ENCODE measurements at regions not wholly inside any gene's neighbourhood (a gene's known extent, or its start where the extent isn't known, plus 50 kb on each side); places are given as distances from the start of the nearest gene placed in this dataset.

DNA sequence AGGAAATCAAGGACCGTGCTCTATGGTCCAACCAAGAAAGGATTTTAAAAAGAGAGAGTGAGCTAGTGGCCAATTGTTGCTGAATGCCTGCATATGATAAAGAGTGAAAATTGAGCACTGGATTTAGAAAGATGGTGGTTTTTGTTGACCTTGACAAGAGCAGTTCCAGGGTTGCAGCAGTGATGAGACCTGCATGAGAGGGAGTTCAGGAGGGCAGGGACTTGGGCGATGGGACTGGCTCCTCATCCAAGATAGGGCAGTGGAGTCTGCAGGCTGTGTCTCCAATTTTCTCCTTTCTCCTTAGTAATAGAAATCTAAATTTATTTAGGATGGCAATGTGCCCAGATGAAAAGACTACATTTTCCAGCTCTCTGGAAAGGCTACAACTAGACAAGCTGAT lies 94.0 kb upstream of the B3GAT1 start:
- intact Hi-C loops (cut with micrococcal nuclease), result no loop called here
- CTCF ChIA-PET, result no interaction called here
- Histone ChIP-seq H3K9me3 (ENCODE audit: control extremely low read depth in 1 of 3, control insufficient read depth in 2 of 3, insufficient read depth in 1 of 3, low read length in 2 of 3) (no peaks in the 10 kb centered on the region), H3K36me3 (replicated peaks in 1 of 2; ENCODE audit: control extremely low read depth in 1 of 2, control insufficient read depth in 1 of 2, extremely low read depth in 1 of 2, insufficient read depth in 2 of 2, low read length in 1 of 2) (no peaks in the 10 kb centered on the region), H3K79me2 (ENCODE audit: control insufficient read depth, insufficient read depth, low read length) (no peaks in the 10 kb centered on the region), H3K27ac (ENCODE audit: low read length in 2 of 2) (no peak overlapping the region), H4K20me1 (ENCODE audit: control insufficient read depth, insufficient read depth, low read length, poor library complexity, severe bottlenecking) (no peaks in the 10 kb centered on the region), H3K9ac (ENCODE audit: low read length) (no peak overlapping the region), H3K27me3 (replicated peaks in 1 of 4; ENCODE audit: control extremely low read depth in 1 of 4, control insufficient read depth in 3 of 4, insufficient read depth in 4 of 4, low read length in 3 of 4) (no peaks in the 10 kb centered on the region), H3K4me3 (ENCODE audit: control extremely low read depth in 1 of 5, extremely low read depth in 1 of 5, insufficient read depth in 1 of 5, low read depth in 2 of 5, low read length in 4 of 5) (no peak overlapping the region), H3K4me1 (ENCODE audit: control insufficient read depth in 2 of 2, insufficient read depth in 2 of 2, low read length in 2 of 2) (no peaks in the 10 kb centered on the region), H3K4me2 (replicated peaks; ENCODE audit: low read depth, low read length, poor library complexity, severe bottlenecking) (no peak overlapping the region), H2AFZ (ENCODE audit: insufficient read depth, low read depth, low read length, poor library complexity, severe bottlenecking) (no peak overlapping the region)
- POLR2A ChIA-PET, result no interaction called here
- no peak for TF ChIP-seq EZH2 (IDR thresholded peaks at IDR 0.05; ENCODE audit: borderline replicate concordance, insufficient read depth, low read depth, low read length, poor library complexity, severe bottlenecking)
- TF ChIP-seq, protein P1, sequence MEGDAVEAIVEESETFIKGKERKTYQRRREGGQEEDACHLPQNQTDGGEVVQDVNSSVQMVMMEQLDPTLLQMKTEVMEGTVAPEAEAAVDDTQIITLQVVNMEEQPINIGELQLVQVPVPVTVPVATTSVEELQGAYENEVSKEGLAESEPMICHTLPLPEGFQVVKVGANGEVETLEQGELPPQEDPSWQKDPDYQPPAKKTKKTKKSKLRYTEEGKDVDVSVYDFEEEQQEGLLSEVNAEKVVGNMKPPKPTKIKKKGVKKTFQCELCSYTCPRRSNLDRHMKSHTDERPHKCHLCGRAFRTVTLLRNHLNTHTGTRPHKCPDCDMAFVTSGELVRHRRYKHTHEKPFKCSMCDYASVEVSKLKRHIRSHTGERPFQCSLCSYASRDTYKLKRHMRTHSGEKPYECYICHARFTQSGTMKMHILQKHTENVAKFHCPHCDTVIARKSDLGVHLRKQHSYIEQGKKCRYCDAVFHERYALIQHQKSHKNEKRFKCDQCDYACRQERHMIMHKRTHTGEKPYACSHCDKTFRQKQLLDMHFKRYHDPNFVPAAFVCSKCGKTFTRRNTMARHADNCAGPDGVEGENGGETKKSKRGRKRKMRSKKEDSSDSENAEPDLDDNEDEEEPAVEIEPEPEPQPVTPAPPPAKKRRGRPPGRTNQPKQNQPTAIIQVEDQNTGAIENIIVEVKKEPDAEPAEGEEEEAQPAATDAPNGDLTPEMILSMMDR (IDR thresholded peaks at IDR 0.05), result no peak
- H3K4me1 Mint-ChIP-seq, result no peaks in the 10 kb centered on the region
- ATAC-seq (ENCODE audit: low read depth), result no peak
- H3K4me3 Mint-ChIP-seq, result no peak overlapping the region
- no peaks in the 10 kb centered on the region for H3K9me3 Mint-ChIP-seq (ENCODE audit: insufficient read depth)
- DNase-seq, result no peak
- no peak overlapping the region for H3K27ac Mint-ChIP-seq
- peaks cover 8% of the 10 kb centered on the region for H3K27me3 Mint-ChIP-seq
- WGBS (ENCODE audit: insufficient coverage), result 92% methylated on average over 1 of the region's 2 CpGs

DNA sequence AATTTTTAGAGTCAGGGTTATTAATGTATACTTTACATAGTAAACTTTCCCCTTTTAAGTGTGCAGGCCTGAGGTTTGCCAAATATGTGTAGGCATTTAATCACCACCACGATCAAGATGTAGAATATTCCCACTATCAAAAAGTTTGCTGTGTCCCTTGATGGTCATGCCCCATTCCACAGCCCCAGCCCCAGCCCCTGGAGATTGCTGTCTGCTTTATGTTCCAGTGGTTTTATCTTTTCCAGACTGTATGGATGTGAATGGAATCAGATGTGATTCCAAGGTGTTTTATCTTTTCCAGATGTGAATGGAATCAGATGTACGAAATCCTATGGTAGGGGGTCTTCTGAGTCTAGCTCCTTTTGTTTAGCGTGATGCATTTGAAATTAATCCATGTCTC lies 93.1 kb upstream of the B3GAT1 start:
- Histone ChIP-seq H3K27me3 (replicated peaks in 1 of 4; ENCODE audit: control extremely low read depth in 1 of 4, control insufficient read depth in 3 of 4, insufficient read depth in 4 of 4, low read length in 3 of 4) (no peaks in the 10 kb centered on the region), H3K9me3 (ENCODE audit: control extremely low read depth in 1 of 3, control insufficient read depth in 2 of 3, insufficient read depth in 1 of 3, low read length in 2 of 3) (no peaks in the 10 kb centered on the region), H3K9ac (ENCODE audit: low read length) (no peak overlapping the region), H3K79me2 (ENCODE audit: control insufficient read depth, insufficient read depth, low read length) (no peaks in the 10 kb centered on the region), H3K4me3 (ENCODE audit: control extremely low read depth in 1 of 5, extremely low read depth in 1 of 5, insufficient read depth in 1 of 5, low read depth in 2 of 5, low read length in 4 of 5) (no peak overlapping the region), H3K27ac (ENCODE audit: low read length in 2 of 2) (no peak overlapping the region), H2AFZ (ENCODE audit: insufficient read depth, low read depth, low read length, poor library complexity, severe bottlenecking) (no peak overlapping the region), H4K20me1 (ENCODE audit: control insufficient read depth, insufficient read depth, low read length, poor library complexity, severe bottlenecking) (no peaks in the 10 kb centered on the region), H3K4me1 (ENCODE audit: control insufficient read depth in 2 of 2, insufficient read depth in 2 of 2, low read length in 2 of 2) (no peaks in the 10 kb centered on the region), H3K4me2 (replicated peaks; ENCODE audit: low read depth, low read length, poor library complexity, severe bottlenecking) (no peak overlapping the region), H3K36me3 (replicated peaks in 1 of 2; ENCODE audit: control extremely low read depth in 1 of 2, control insufficient read depth in 1 of 2, extremely low read depth in 1 of 2, insufficient read depth in 2 of 2, low read length in 1 of 2) (no peaks in the 10 kb centered on the region)
- no peak overlapping the region for H3K27ac Mint-ChIP-seq
- TF ChIP-seq, protein P1 (IDR thresholded peaks at IDR 0.05), result no peak
- no peak for TF ChIP-seq EZH2 (IDR thresholded peaks at IDR 0.05; ENCODE audit: borderline replicate concordance, insufficient read depth, low read depth, low read length, poor library complexity, severe bottlenecking)
- H3K9me3 Mint-ChIP-seq (ENCODE audit: insufficient read depth), result no peaks in the 10 kb centered on the region
- ChIA-PET POLR2A (no interaction called here), CTCF (no interaction called here)
- peaks cover 8% of the 10 kb centered on the region for H3K27me3 Mint-ChIP-seq
- H3K4me3 Mint-ChIP-seq, result no peak overlapping the region
- no peaks in the 10 kb centered on the region for H3K4me1 Mint-ChIP-seq
- WGBS (ENCODE audit: insufficient coverage), result 100% methylated on average over 1 of the region's 3 CpGs
- no peak for ATAC-seq (ENCODE audit: low read depth)
- DNase-seq, result no peak
- intact Hi-C loops (cut with micrococcal nuclease), result no loop called here
